K562 (cell line): ENCODE measurements at regions not wholly inside any gene's neighbourhood (a gene's known extent, or its start where the extent isn't known, plus 50 kb on each side); places are given as distances from the start of the nearest gene placed in this dataset.

ENCODE experiments used
- BRD4 ChIP-seq: fragments of 200-600 bp; sonication (generic); IDR thresholded peaks from 2 replicates; pipeline ENCODE4 v1.6.1; 2017; ENCODE audit warnings: inconsistent platforms
- EP300 ChIP-seq: IDR thresholded peaks from 2 replicates; pipeline ENCODE4 v1.6.1; 2012; ENCODE audit warnings: low read length, improper control_type of control experiment
- EZH2 ChIP-seq: IDR thresholded peaks from 2 replicates; pipeline ENCODE4 v1.6.1; 2012; ENCODE audit warnings: low read depth, mild to moderate bottlenecking, inconsistent platforms, low read length, borderline replicate concordance
- FOXA1 ChIP-seq: fragments of 450-650 bp; IDR thresholded peaks from 2 replicates; pipeline ENCODE4 v1.6.1; 2016; ENCODE audit warnings: mild to moderate bottlenecking, borderline replicate concordance
- NR2C2 ChIP-seq, 2 experiments: fragments of 200-800 bp in 1 of 2; sonication (Bioruptor generic) in 1 of 2; sonication (generic) in 1 of 2; formaldehyde crosslinking in 1 of 2; IDR thresholded peaks; 2 replicates each; pipeline versions ENCODE4 v1.6.1 to v1.8.0; 2016 to 2022; ENCODE audit warnings: mild to moderate bottlenecking in 1 of 2, missing compliant biosample characterization in 1 of 2, missing genetic modification characterization in 1 of 2, missing genetic modification reagents in 1 of 2
- RAD21 ChIP-seq, 2 experiments: fragments of 250-450 bp in 1 of 2; fragments of 450-650 bp in 1 of 2; sonication (Bioruptor Pico) in 1 of 2; formaldehyde crosslinking in 1 of 2; IDR thresholded peaks in 1 of 2; conservative IDR thresholded peaks in 1 of 2; 2 replicates each; pipeline versions ENCODE4 v1.4.0 to v1.8.0; 2020 to 2022; ENCODE audit warnings: mild to moderate bottlenecking in 2 of 2, moderate library complexity in 1 of 2
- ZNF121 ChIP-seq: sonication (generic); formaldehyde crosslinking; conservative IDR thresholded peaks from 2 replicates; pipeline ENCODE4 v1.8.0; 2022; ENCODE audit warnings: missing genetic modification reagents
- TF ChIP-seq, protein P1 (sequence below), 3 experiments: IDR thresholded peaks in 2 of 3; conservative IDR thresholded peaks in 1 of 3; 2 replicates each; pipeline ENCODE4 v1.5.1; 2011 to 2012; ENCODE audit warnings: low read length in 3 of 3, mild to moderate bottlenecking in 3 of 3, control low read depth in 2 of 3, improper control_type of control experiment in 1 of 3, inconsistent platforms in 1 of 3, low read depth in 1 of 3, mixed read lengths in 1 of 3, moderate library complexity in 1 of 3; ENCODE audit not compliant: insufficient read depth in 2 of 3
- TF ChIP-seq, protein P2 (sequence below): fragments of 250-450 bp; sonication (Bioruptor Pico); IDR thresholded peaks from 2 replicates; pipeline ENCODE4 v1.5.0; 2022; ENCODE audit warnings: mild to moderate bottlenecking
- TF ChIP-seq, protein P3 (sequence below): sonication (generic); formaldehyde crosslinking; IDR thresholded peaks from 2 replicates; pipeline ENCODE4 v1.8.0; 2022; ENCODE audit warnings: mild to moderate bottlenecking, missing genetic modification reagents, borderline replicate concordance

DNA sequence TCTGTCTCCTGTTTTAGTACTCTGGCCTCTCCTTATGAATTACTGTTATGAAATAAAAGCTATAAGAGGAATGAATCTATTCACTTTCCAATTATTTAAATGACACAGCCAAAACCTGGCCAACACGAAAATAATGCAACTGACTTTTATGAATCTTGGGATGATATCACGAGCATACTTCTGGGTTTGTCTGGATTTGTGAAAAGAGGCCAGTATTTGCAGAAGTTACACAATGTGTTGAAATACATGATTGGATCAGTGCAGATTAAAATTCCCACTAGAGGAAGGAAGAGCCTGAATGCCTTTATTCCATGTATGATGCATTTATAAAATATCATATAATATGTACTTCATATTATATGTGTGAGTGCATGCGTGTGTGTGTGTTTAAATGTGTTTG, 418.2 kb downstream of the GRB14 start:
- TF ChIP-seq BRD4: no peak
- TF ChIP-seq EZH2: no peak
- TF ChIP-seq, protein P1, sequence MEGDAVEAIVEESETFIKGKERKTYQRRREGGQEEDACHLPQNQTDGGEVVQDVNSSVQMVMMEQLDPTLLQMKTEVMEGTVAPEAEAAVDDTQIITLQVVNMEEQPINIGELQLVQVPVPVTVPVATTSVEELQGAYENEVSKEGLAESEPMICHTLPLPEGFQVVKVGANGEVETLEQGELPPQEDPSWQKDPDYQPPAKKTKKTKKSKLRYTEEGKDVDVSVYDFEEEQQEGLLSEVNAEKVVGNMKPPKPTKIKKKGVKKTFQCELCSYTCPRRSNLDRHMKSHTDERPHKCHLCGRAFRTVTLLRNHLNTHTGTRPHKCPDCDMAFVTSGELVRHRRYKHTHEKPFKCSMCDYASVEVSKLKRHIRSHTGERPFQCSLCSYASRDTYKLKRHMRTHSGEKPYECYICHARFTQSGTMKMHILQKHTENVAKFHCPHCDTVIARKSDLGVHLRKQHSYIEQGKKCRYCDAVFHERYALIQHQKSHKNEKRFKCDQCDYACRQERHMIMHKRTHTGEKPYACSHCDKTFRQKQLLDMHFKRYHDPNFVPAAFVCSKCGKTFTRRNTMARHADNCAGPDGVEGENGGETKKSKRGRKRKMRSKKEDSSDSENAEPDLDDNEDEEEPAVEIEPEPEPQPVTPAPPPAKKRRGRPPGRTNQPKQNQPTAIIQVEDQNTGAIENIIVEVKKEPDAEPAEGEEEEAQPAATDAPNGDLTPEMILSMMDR (IDR thresholded peaks at IDR 0.05 in 2 of 3, conservative IDR thresholded peaks at IDR 0.05 in 1 of 3; ENCODE audit: insufficient read depth in 2 of 3, low read depth in 1 of 3, low read length in 3 of 3): no peak
- TF ChIP-seq, protein P2, sequence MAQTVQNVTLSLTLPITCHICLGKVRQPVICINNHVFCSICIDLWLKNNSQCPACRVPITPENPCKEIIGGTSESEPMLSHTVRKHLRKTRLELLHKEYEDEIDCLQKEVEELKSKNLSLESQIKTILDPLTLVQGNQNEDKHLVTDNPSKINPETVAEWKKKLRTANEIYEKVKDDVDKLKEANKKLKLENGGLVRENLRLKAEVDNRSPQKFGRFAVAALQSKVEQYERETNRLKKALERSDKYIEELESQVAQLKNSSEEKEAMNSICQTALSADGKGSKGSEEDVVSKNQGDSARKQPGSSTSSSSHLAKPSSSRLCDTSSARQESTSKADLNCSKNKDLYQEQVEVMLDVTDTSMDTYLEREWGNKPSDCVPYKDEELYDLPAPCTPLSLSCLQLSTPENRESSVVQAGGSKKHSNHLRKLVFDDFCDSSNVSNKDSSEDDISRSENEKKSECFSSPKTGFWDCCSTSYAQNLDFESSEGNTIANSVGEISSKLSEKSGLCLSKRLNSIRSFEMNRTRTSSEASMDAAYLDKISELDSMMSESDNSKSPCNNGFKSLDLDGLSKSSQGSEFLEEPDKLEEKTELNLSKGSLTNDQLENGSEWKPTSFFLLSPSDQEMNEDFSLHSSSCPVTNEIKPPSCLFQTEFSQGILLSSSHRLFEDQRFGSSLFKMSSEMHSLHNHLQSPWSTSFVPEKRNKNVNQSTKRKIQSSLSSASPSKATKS (CRISPR knock-in tag): no peak
- TF ChIP-seq EP300: no peak
- TF ChIP-seq NR2C2 (CRISPR knock-in tag; IDR thresholded peaks at IDR 0.05): no peak
- TF ChIP-seq NR2C2 (tag; IDR thresholded peaks at IDR 0.05): no peak
- TF ChIP-seq FOXA1: no peak
- TF ChIP-seq ZNF121 (CRISPR knock-in tag): no peak
- TF ChIP-seq, protein P3, sequence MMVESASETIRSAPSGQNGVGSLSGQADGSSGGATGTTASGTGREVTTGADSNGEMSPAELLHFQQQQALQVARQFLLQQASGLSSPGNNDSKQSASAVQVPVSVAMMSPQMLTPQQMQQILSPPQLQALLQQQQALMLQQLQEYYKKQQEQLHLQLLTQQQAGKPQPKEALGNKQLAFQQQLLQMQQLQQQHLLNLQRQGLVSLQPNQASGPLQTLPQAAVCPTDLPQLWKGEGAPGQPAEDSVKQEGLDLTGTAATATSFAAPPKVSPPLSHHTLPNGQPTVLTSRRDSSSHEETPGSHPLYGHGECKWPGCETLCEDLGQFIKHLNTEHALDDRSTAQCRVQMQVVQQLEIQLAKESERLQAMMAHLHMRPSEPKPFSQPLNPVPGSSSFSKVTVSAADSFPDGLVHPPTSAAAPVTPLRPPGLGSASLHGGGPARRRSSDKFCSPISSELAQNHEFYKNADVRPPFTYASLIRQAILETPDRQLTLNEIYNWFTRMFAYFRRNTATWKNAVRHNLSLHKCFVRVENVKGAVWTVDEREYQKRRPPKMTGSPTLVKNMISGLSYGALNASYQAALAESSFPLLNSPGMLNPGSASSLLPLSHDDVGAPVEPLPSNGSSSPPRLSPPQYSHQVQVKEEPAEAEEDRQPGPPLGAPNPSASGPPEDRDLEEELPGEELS: no peak
- no peak for TF ChIP-seq RAD21 (CRISPR knock-in tag; conservative IDR thresholded peaks at IDR 0.05 in 1 of 2, IDR thresholded peaks at IDR 0.05 in 1 of 2)
